Vagina (tissue), 2 donors: ENCODE measurements at regions not wholly inside any gene's neighbourhood (a gene's known extent, or its start where the extent isn't known, plus 50 kb on each side); places are given as distances from the start of the nearest gene placed in this dataset.

Experiments used
- POLR2A ChIP-seq, 2 donors: fragments of 450-650 bp; IDR thresholded peaks; one replicate each; pipeline ENCODE4 v1.6.1; 2017; ENCODE audit warnings: antibody characterized with exemption in 2 of 2, mild to moderate bottlenecking in 2 of 2, moderate library complexity in 2 of 2
- POLR2AphosphoS5 ChIP-seq, 2 donors: sonication (generic); formaldehyde crosslinking; IDR thresholded peaks; one replicate each; pipeline ENCODE4 v1.9.0; 2017; ENCODE audit warnings: antibody characterized with exemption in 2 of 2, mild to moderate bottlenecking in 2 of 2, low read depth in 1 of 2; ENCODE audit not compliant: insufficient read depth in 1 of 2
- TF ChIP-seq, protein P1 (sequence below), 3 experiments: fragments of 450-650 bp in 2 of 3; fragments of 200-600 bp in 1 of 3; sonication (generic) in 1 of 3; IDR thresholded peaks; one replicate each; pipeline ENCODE4 v1.5.1; 2017 to 2019; ENCODE audit warnings: antibody characterized with exemption in 3 of 3, mild to moderate bottlenecking in 2 of 3, moderate library complexity in 2 of 3

DNA sequence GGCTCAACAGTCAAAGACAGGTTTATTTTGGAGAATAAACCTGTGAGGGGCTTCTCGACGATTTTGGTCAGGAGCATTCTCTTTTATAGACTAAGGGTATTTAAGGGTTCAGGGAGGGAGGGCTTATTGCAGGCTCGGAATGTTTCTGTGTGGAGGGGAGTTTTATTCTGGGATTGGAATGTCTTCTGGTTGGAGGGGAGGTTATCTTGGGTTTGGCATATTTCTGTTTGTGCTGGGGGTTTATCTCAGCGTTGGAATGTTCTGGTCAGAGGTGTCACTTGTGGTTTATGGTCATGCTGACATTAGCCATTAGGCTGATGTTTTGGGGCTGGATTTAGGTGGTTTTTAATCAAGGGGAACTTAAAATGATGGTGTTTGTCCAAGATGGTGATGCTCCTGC lies 103.9 kb downstream of the SUDS3 start:
- TF ChIP-seq, protein P1, sequence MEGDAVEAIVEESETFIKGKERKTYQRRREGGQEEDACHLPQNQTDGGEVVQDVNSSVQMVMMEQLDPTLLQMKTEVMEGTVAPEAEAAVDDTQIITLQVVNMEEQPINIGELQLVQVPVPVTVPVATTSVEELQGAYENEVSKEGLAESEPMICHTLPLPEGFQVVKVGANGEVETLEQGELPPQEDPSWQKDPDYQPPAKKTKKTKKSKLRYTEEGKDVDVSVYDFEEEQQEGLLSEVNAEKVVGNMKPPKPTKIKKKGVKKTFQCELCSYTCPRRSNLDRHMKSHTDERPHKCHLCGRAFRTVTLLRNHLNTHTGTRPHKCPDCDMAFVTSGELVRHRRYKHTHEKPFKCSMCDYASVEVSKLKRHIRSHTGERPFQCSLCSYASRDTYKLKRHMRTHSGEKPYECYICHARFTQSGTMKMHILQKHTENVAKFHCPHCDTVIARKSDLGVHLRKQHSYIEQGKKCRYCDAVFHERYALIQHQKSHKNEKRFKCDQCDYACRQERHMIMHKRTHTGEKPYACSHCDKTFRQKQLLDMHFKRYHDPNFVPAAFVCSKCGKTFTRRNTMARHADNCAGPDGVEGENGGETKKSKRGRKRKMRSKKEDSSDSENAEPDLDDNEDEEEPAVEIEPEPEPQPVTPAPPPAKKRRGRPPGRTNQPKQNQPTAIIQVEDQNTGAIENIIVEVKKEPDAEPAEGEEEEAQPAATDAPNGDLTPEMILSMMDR (IDR thresholded peaks at IDR 0.05), result no peak
- TF ChIP-seq POLR2A (IDR thresholded peaks at IDR 0.05) (no peak), POLR2AphosphoS5 (IDR thresholded peaks at IDR 0.05; ENCODE audit: insufficient read depth in 1 of 2, low read depth in 1 of 2) (no peak)
